ENCODE measurements at regions not wholly inside any gene's neighbourhood (a gene's known extent, or its start where the extent isn't known, plus 50 kb on each side); places are given as distances from the start of the nearest gene placed in this dataset.
"Not testable (repeated sequence)": the region's sequence is repeated elsewhere in the genome, so short reads cannot be mapped to it uniquely, and the experiment has no call there.

- H3K27me3 ChIP-seq, result no peaks in the 10 kb centered on the region
- H3K9me3 ChIP-seq, result no peaks in the 10 kb centered on the region
- peak; percentile 37 to 50 for DNase-seq
- no peak overlapping the region for H3K27ac ChIP-seq
- no peak for TF ChIP-seq POLR2A (IDR thresholded peaks at IDR 0.05)
- TF ChIP-seq, protein P1, sequence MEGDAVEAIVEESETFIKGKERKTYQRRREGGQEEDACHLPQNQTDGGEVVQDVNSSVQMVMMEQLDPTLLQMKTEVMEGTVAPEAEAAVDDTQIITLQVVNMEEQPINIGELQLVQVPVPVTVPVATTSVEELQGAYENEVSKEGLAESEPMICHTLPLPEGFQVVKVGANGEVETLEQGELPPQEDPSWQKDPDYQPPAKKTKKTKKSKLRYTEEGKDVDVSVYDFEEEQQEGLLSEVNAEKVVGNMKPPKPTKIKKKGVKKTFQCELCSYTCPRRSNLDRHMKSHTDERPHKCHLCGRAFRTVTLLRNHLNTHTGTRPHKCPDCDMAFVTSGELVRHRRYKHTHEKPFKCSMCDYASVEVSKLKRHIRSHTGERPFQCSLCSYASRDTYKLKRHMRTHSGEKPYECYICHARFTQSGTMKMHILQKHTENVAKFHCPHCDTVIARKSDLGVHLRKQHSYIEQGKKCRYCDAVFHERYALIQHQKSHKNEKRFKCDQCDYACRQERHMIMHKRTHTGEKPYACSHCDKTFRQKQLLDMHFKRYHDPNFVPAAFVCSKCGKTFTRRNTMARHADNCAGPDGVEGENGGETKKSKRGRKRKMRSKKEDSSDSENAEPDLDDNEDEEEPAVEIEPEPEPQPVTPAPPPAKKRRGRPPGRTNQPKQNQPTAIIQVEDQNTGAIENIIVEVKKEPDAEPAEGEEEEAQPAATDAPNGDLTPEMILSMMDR (IDR thresholded peaks at IDR 0.05), result no peak
- intact Hi-C loops (cut with DNase I), result no loop called here
- H3K4me3 ChIP-seq (replicated peaks in 1 of 3), result no peak overlapping the region
- H3K36me3 ChIP-seq, result no peaks in the 10 kb centered on the region
- WGBS, 2 donors, result 17 to 33% methylated on average over 2 of the region's 2 CpGs
- peaks cover 0 to 5% of the 10 kb centered on the region in 2 donors for H3K4me1 ChIP-seq
Observed at GRCh38 chr6:8837343-8837742, 402.0 kb upstream of the SLC35B3 start.

GRCh38 chr6:8832695-8833094 is 397.4 kb upstream of the SLC35B3 start:
- H3K4me3 ChIP-seq (replicated peaks in 1 of 3); H3K9me3 ChIP-seq; H3K36me3 ChIP-seq; H3K27ac ChIP-seq; H3K4me1 ChIP-seq; DNase-seq; H3K27me3 ChIP-seq; intact Hi-C loops (cut with DNase I): not testable (repeated sequence)
- WGBS, 2 donors, result 96 to 97% methylated on average over 3 of the region's 3 CpGs

DNA sequence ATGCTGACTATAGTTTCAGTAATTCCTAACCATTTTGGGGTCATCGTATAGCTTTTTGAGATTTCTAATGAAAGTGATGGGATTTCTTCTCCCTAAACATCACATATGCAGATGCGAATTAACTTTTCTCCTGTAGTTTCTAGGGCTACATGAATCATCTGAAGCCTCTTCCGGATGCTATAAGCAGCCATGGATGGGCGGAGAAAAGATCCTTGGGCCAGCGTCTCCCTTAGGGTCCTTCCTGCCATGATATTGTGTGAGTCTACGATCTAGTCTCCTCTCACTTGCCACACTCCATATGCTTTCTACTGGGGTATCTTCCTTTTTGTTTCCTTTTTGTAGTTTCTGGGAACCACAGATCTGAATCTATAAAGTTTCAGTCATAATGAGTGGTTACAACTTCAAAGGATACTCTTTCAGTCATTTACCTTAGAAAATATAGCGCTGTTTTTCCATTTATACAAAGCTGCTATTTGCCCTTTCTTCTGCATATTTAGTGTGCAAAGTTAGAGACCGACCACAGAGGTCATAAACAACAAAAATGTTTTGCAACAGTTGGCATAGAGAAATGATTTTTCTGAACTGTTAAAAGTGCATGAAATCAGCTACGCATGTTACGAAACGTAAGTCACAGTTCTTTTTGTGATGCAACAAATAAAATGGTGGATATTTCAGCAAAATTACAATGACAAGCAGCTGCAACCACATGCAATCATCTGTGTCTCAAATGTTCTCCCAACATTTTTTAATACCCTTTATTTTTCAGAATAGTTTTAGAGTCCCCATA is 396.2 kb upstream of the SLC35B3 start:
- intact Hi-C loops (cut with DNase I), result no loop called here
- Histone ChIP-seq H3K27me3 (no peaks in the 10 kb centered on the region), H3K4me3 (replicated peaks in 1 of 3) (no peak overlapping the region), H3K36me3 (no peaks in the 10 kb centered on the region), H3K27ac (no peak overlapping the region), H3K9me3 (no peaks in the 10 kb centered on the region), H3K4me1 (no peaks in the 10 kb centered on the region)
- no peak for DNase-seq
- WGBS, 2 donors, result 91 to 92% methylated on average over 11 of the region's 11 CpGs
- no peak for TF ChIP-seq POLR2A (IDR thresholded peaks at IDR 0.05)
- TF ChIP-seq, protein P1 (IDR thresholded peaks at IDR 0.05), result no peak

- Histone ChIP-seq H3K27me3 (no peaks in the 10 kb centered on the region), H3K4me3 (replicated peaks in 1 of 3) (no peak overlapping the region), H3K27ac (no peak overlapping the region), H3K36me3 (no peaks in the 10 kb centered on the region), H3K9me3 (no peaks in the 10 kb centered on the region), H3K4me1 (no peaks in the 10 kb centered on the region)
- intact Hi-C loops (cut with DNase I), result no loop called here
- DNase-seq, result no peak
- WGBS, 2 donors, result 61 to 80% methylated on average over 1 of the region's 1 CpG
- TF ChIP-seq POLR2A (IDR thresholded peaks at IDR 0.05), result no peak
- TF ChIP-seq, protein P1 (IDR thresholded peaks at IDR 0.05), result no peak
Observed at GRCh38 chr6:8830794-8831193, 395.4 kb upstream of the SLC35B3 start.

DNA sequence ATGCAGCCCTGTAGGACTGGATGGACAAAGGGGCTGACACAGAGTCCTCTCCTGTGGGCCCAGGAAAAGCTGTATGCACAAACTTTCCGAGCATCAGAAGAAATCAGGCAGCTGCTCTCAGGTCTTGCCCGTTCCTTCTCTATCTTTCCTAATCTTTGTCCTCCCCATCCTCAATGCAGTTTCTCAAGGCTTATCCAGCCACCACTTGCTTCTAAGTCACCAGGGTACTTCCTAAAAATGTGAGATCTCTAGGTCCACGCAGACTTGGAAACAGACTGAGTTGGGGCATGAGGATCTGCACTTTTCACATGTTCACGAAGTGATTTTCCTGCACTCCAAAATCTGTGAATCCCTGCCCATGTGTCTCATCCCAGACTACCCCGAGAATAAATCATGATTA is 394.5 kb upstream of the SLC35B3 start:
- intact Hi-C loops (cut with DNase I), result no loop called here
- Histone ChIP-seq H3K4me3 (replicated peaks in 1 of 3) (no peak overlapping the region), H3K36me3 (no peaks in the 10 kb centered on the region), H3K4me1 (no peaks in the 10 kb centered on the region), H3K27me3 (no peaks in the 10 kb centered on the region), H3K27ac (no peak overlapping the region), H3K9me3 (no peaks in the 10 kb centered on the region)
- TF ChIP-seq POLR2A (IDR thresholded peaks at IDR 0.05), result no peak
- TF ChIP-seq, protein P1 (IDR thresholded peaks at IDR 0.05), result no peak
- DNase-seq, result no peak
- 75 to 78% methylated on average over 5 of the region's 5 CpGs for WGBS, 2 donors
